Stimulated activated CD8-positive, alpha-beta memory T cell treated with anti-CD3 and anti-CD28 coated beads, Interleukin-12 subunit alpha, Interleukin-12 subunit beta, amount 100 ng/mL, for 24 hours (primary cell): ENCODE measurements at regions not wholly inside any gene's neighbourhood (a gene's known extent, or its start where the extent isn't known, plus 50 kb on each side); places are given as distances from the start of the nearest gene placed in this dataset.

ENCODE experiments used
- DNase-seq: peaks from one replicate; pipeline ENCODE4 v3.0.0-alpha.2; 2020; ENCODE audit errors: extremely low read depth

DNA sequence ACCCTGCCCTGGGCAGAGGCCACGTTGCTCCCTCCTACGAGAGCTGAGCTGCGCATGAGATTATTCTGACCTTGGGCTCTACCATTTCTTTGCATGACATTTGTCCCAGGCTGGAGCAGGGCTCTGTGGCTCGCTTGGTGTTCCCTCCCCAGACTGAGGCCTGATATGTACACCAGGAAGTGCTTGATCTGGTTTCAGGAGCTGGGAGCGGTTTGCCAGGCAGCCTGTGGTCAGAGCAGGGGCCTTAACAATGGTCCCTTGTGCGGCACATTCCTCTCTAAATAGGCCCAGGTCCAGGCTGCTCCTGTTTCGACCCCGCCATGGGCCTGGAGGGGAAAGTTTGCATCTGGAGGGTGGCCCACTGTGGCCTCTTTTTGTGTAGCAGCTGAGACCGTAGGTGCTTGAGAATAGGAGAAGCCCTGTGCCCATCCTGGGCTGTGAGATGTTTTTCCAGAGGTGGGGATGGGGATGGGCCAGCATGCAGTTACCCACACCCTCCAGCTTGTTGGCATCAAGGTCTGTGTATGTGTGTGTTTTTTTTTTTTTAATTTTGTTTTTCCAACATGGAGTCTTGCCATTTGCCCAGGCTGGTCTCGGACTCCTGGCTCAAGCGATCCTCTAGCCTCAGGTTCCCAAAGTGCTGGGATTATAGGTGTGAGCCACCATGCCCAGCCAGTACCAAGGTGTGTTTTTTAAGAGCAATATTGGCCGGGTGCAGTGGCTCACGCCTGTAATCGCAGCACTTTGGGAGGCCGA is 253.9 kb downstream of the SEC14L1 start:
- no peak for DNase-seq

DNA sequence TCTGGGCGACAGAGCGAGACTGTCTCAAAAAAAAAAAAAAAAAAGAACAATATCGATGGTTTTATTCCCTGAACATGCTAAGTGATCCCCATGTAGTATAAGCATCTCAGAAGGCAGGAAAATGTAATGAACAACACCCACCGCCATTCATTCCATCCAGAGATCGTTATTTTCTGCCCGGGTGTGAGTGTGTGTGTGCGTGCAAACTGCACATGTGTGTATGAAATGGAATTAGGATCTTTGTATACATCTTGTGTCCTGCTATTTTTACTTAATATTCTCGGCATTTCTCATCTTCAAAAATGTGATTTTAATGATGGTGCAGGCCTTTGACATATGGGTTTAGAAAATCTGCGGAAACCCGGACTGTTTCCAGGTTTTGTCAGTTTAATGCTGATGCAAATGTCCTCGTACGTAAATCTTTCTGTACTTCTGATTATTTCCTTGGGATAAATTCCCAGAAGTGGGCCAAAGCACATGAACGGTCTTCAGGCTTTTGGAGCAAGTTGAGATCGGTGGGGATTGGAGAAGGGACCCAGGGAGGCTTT is 254.8 kb downstream of the SEC14L1 start:
- DNase-seq = no peak

DNA sequence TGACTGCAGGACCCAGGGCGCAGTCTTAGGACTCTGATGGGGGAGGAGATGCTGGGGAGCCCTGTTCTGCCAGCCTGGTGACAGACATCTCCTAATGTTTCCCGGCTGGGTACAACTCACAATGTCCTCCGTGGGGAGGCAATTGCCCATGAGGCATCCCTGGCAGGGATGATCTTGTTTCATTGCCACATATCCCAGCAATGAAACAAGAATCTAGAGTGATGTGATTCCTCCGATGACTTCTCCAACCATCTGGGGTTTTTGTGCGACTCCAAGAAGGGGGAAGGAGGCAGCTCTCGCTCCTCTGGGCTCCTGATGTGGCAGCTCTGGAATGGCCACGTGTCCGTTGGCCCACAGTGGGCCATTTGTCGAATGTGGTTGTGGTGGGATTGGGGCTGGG is 255.8 kb downstream of the SEC14L1 start:
- DNase-seq = no peak

DNA sequence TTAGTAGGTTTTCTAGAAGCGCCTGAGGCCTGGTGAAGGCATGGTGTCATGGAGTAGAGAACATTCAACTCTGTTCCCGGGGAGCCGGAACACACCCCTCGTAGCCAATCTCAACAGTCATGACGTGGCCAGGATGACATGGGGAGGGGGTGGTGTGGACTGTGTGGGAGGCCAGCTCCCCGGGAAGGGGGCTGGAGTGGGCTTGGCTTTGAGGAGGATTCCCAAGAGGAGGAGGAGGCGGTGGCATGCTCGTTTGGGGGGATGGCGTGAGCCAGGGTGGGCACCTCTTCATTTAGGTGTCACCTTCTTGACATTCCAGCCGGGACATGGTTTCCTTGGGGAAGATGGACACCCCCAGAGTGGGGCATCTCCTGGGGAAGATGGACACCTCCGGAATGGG is 257.5 kb downstream of the SEC14L1 start:
- DNase-seq = no peak

GRCh38 chr17:77399319-77399957 is 258.7 kb downstream of the SEC14L1 start:
- no peak for DNase-seq

DNA sequence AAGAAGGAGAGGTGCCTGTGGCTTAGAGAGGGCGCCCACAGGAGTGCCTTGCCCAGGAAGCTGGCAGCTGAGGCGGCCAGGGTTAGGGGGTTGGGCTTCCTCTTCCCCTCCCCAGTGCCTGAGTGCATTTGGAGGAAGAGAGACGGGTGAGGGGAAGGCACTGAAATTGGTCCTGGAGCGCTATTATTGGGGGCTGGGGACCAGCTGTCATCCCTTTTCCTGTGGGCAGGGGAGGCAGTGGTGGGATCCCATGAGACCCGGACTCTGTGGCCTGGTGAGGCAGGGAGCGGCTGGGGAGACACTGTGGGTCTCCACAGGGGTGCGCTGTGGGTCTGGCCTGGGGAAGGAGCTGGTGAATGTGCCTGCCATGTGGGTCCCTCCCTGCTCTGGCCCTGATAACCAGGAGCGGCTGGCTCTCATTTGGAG is 259.7 kb downstream of the SEC14L1 start:
- DNase-seq = peak; percentile 54

DNA sequence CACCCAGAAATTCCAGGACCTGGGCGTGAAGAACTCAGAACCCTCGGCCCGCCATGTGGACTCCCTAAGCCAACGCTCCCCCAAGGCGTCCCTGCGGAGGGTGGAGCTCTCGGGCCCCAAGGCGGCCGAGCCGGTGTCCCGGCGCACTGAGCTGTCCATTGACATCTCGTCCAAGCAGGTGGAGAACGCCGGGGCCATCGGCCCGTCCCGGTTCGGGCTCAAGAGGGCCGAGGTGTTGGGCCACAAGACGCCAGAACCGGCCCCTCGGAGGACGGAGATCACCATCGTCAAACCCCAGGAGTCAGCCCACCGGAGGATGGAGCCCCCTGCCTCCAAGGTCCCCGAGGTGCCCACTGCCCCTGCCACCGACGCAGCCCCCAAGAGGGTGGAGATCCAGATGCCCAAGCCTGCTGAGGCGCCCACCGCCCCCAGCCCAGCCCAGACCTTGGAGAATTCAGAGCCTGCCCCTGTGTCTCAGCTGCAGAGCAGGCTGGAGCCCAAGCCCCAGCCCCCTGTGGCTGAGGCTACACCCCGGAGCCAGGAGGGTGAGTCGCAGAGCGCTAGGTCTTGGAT is 261.5 kb downstream of the SEC14L1 start:
- no peak for DNase-seq

- no peak for DNase-seq
Measured at GRCh38 chr17:77403854-77404253, 263.1 kb downstream of the SEC14L1 start.

DNA sequence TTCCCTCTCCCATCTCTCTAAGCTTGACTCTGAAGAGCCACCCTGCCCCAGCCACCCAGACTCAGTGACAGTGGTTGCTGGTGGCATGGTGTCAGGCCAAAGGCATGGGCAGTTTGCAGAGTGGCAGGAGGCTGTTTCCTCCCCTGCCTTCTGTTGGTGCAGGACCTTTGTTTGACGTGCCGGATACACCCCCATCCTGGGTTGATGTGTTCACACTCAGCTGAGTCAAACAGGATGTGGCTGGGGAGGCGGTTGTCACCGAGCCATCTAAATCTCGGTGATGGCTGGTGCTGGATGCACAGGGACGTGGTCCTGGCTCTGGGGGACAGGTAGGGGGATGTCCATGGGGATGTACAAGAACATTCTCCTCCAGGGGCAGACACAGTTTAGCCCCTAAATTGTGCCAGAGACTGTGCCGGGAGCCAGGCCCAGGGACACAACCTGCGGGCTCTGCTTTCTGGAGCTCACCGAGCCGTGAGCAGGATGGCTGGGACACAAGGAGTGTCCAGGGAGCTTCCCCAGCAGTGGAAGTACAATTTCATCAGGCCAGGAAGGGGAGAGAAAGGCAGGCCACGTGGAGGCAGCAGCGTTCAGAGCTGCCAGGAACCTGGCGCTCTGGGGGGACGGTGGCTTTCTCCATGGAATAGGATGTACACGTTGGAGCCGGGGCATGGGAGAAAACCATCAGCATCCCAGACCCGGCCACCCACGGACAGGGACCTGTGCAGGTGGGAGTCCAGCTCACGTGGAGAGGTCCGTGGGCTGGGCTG is 264.2 kb downstream of the SEC14L1 start:
- DNase-seq = peak; percentile 56

DNA sequence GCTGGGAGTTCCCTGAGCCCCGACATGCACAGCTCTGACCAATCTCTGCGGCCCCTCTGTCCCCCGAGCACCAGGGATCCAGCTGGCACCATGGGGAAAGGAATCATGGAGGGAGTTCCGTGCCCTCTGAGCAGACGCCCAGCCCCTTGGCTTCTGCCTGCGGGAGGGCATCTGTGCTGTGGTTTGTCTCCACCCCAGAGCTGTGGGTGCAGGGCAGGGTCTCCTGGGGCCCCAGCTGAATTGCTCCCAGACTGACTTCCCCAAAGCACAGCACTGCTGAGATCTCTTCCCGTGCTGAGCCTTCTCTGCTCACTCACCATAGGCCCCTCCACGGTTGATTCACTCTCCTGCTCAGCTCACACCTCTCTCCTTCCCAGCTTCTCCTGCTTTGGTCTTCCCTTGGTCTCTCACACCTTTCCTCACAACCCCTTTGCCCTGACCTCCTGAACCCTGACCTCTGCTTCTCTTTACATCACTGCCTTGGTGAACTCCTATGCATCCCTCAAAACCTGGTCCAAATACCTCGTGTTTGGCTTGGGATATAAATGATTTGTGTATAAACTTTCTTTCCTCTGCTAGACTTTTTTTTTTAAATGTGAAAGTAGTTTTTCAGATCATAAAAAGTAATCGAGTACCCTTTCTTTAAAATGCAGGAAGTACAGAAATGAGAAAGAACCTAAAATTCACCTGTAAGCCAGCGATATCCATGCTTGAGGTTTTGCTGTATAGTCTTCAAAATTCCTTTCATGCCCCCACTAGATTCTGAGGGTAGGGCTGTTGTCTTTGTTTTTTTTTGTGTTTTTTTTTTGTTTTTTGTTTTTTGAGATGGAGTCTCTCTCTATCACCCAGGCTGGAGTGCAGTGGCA is 265.3 kb downstream of the SEC14L1 start:
- DNase-seq = no peak

GRCh38 chr17:77407321-77408277 is 266.8 kb downstream of the SEC14L1 start:
- no peak for DNase-seq

DNA sequence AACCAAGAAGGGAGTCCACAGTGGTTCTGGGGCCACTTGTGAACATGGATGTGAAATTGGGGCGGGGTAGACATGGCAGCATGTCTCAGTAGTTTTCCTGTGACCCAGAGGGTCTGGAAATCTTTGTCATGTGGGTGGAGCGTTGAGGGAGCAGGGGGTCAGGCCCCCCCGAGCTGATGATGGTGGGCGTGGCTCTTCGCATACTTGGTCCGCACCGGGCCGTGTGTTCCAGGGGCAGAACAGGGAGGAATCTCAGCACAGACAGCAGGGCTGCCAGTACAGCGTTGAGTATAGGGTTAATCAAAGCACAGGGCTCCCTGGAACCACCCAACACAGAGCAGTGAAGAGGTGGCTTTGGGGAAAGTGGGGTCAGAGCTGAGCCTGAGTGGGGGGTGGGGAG is 267.5 kb downstream of the SEC14L1 start:
- no peak for DNase-seq

GRCh38 chr17:77409282-77410161 is 268.8 kb downstream of the SEC14L1 start:
- no peak for DNase-seq

- no peak for DNase-seq
Measured at GRCh38 chr17:77410470-77410869, 269.7 kb downstream of the SEC14L1 start.

GRCh38 chr17:77414811-77415400 is 274.1 kb downstream of the SEC14L1 start:
- no peak for DNase-seq

- DNase-seq = no peak
Measured at GRCh38 chr17:77416105-77416713, 275.4 kb downstream of the SEC14L1 start.

- DNase-seq = no peak
Measured at GRCh38 chr17:77417575-77417974, 276.8 kb downstream of the SEC14L1 start.

DNA sequence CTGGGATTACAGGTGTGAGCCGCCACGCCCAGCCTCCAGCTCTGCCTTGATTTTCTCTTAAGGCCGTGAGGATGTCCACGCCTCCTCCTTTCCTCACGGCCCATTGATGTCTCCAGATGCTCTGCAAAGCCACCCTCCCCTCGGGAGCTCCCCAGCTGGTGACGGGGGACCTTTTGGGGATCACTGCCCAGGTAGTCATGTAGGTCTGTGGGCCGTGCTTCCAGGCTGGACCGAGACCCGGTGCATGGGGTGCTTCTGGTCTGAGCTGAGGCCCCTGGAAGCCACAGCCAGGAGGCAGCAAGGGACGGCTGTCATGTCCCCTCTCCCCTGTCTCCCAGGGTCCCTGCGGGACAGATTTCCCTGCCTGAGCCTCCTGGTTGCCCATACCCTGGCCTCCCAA is 277.8 kb downstream of the SEC14L1 start:
- no peak for DNase-seq
